ENCODE measurements at regions not wholly inside any gene's neighbourhood (a gene's known extent, or its start where the extent isn't known, plus 50 kb on each side); places are given as distances from the start of the nearest gene placed in this dataset.
A peak's percentile ranks its signal among the peaks of the same experiment; 100 is the strongest.

DNA sequence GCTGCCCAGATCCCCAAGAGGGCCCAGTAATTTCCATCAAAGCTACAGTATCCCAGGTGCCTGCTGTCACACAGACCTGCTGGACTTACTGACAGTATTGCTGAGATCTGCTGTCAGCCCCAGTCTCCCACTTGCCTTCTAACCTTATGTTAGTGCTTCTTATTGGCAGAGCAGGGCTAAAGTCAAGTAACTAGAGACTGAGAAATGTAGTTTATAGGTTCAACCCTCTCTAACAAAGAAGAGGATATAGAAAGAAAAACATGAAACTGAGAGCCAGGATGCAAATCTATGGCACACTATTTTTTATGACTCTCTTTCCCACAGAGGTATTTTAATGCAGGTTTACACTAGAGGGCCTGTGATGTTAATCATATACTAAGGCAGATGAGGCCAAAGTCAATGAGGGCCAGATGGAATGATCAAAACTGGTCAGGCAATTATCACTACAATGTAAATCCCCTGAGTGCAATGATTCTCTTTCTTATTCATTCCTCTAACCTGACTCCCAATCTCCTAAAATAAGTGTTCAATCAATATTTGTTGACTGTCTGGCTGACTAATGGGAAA is 781.9 kb downstream of the VRK1 start:
- no peak for DNase-seq (ENCODE audit: low read depth in 2 of 2)

DNA sequence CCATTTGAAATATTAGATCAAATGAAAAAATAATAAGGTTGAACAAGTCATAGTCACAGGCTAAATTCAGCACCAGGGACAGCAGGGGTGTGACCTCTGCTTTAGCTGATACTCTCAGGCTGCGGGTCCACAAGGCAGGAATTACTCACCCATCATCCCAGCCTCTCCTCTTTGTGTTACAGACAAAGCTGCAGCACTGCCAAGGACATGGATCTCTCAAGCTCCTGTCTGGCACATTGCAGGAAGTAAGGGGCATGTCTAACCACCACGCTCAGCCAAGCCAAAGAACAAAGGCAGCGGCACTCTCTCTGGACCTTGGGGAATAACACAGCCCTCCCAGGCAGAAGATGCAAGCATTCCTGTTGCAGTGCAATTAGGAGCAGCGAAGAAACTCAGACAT is 783.8 kb downstream of the VRK1 start:
- no peak for DNase-seq (ENCODE audit: low read depth in 2 of 2)

DNA sequence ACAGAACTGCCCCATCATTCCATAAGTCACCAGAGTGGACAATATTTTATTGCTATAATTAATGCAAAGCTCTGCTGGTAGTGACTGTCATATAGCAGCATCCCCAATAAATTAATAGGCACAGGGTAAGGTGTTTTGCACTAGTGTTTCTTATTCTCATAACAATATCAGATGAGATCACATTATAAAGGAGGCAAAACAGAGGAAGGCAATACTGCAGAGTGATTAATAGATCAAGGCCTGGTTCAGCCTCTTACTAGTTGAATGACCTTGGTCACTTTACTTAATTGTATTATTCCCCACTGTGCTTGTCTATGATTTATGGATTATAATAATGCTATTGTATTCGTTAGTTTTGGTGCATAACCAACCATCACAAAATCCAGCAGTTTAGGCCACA is 784.8 kb downstream of the VRK1 start:
- DNase-seq (ENCODE audit: low read depth in 2 of 2) = no peak

DNA sequence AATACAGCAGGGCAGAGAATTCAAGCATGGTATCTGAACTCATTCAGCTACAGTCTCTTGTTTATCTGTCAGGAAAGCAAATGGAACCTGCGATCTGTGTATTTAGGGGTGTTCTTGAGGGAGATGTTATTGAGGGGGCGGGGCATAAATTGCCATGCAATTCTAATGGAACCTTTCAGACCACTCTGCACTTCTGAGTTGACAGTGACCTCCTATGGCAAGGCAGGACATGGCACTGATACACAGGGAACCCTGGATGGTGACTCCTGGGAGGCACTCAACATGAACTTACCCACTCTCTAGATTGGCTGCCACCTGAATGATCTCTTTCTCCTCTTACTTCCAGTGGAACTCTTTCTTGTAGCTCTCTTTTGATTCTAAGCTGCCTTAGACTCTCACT is 787.3 kb downstream of the VRK1 start:
- DNase-seq (ENCODE audit: low read depth in 2 of 2) = no peak

DNA sequence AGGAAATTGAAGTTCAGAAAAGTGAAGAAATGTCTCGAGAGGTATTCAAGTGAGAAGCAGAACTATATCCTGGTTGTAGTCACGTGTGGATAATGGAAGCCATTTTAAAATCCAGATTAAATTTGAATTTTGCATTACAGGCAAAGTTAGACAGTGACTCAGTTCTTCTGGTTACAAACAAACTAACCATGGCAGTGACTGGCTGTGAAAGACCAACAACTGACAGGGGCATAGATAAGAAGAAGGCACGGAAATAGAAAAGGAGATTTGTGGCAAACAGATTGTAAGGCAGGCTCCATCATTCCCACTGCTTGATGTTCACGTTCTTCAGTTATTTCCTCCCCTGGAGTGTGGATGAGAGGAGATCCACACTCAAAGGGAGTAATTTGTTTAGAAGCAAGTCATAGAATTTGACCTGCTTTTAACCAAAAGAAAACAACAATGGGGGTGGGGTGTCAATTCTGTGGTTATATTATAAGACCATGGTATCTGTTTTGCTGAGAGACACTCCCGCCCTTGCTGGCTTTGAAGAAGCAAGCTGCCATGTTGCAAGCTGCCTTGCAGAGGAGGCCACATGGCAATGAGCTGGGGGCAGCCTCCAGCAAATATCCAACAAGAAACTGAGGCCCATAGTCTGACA is 795.3 kb downstream of the VRK1 start:
- no peak for DNase-seq (ENCODE audit: low read depth in 2 of 2)

DNA sequence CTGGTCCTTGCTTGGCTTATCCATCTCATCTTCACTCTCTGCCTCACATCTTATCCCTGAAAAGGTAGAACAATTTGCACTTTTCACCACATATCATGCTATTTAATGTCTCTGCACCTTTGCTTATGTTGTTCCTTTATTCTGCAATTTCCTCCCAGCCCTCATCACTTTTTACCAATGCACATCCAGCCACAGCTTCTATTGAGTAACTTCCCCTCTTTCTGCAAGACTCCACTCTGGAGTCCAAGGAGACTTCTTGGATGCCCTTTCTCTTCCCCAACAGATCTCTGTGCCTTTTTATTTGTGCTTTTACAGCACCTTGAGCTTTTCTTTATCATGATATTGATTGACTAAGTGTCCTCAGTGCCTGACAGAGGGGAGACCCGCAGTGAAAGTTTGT is 797.1 kb downstream of the VRK1 start:
- no peak for DNase-seq (ENCODE audit: low read depth in 2 of 2)

DNA sequence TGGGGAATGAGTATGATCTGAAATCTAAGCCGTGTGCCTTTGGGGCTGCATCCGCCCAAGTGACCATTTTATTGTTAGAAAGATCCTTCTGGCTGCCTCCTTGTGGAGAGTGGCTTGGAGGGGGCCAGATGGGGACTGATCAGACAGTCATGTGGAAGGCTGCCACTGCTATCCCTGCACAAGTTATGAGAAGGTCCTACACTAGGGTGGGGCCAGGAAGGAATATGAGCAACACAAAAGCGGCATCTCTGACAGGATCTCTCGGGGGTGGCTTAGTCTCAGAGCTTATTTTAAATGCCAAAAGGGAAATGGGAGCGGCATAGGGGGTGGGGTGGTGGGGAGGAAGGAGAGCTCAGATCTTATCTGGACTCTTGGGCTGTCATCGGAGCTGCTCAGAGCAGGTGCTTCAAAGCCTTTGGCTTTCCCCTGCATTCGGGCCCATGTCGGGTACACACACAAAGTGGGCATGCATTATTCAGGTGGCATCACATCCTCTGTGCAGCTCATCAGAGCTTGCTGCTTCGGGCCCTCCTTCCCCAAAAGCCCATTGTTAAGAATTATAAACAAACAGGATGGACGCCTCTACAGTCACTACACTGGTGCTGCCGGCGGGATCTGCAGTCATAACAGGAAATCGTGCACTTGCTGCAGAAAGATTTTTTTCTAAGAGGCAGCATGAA is 805.4 kb downstream of the VRK1 start:
- peak; percentile 21 to 25 for DNase-seq (ENCODE audit: low read depth in 2 of 2)

DNA sequence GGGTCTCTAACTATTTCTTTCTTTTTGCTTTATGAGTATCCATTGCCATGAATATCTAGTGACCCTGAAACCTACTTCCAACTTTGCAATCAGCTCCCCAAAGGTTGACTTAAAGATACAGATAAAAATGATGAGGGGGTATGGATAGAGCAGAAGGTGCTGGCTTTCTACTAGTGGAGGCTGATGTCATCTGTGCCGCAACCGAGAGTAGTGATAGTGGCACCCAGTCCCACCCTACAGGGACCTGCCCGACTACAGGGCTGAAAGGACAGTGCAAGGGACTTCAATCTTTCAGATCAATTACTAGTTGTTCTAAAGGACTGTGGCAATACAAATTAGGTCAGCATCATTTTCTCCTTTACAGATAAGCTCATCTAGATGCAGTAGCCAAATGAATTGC is 806.0 kb downstream of the VRK1 start:
- no peak for DNase-seq (ENCODE audit: low read depth in 2 of 2)

DNA sequence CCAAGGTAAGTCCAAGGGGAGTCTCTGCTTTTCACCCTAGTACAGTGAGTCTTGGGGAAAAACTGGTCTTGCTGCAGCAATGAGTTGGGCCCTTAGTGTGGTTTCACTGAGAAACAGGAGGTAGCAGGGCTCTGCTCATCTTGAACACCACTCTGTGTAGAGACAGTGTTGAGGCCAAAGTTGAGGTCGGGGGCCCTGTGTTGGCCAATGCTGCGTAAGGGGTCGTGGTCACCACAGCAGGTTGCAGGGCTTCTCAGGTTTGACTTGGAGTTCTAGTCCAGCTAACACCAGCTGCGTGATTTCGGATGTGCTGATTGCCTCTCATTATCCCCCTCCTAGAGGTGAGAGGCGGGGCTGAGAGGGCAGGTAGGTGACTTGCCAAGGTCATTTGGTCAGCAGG is 807.5 kb downstream of the VRK1 start:
- no peak for DNase-seq (ENCODE audit: low read depth in 2 of 2)

DNA sequence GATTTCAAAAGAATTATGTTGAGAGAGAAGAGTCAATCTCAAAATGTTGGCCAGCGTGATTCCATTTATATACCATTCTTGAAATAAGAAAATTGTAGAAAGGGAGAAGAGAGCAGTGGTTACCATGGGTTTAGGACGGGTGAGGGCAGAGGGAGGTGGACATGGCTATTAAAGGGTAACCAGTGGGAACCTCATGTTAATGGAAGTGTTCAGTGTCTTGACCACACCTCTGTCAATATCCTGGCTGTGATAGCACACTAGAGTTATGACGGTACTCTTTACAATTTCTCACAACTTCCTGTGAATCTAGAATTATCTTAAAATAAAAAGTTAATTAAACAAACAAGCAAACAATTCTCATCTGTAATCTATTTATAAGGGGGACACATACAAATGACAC is 821.2 kb downstream of the VRK1 start:
- DNase-seq (ENCODE audit: low read depth in 2 of 2) = no peak

DNA sequence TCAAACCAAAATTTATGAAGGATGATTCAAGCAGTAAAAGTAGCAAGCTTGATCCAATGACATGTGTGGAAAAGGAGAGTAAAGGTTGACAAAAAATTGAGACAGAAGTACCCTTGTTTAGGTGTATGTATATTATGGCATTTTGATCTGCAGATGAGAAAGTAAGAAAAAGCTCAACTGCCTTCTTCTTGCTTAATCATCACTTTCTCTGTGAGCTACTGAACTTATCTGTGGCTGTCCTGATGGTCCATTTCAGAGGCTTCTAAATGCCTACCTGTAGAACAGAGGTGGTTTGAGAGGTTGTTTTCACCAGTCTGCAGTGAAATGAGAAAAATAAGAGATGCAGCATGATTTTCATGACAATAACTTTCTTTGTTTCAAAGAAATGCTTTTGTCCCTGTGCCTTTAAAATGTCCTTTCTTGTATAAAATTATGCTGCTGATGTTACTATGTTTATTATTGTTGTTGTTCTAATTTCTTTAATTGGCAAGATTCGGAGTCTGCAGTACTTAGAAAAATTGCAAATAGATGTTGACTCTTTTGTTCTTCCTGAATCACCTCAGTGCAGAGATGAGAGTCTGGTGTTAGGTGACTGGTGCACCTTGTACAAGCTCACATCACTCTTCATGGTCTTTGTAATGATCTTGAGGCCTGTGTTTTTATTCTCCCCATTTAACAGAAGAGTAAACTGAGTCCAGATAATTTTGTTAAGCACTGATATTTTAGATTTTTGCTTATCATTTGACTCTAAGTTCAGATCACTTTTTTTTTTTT is 821.9 kb downstream of the VRK1 start:
- no peak for DNase-seq (ENCODE audit: low read depth in 2 of 2)

DNA sequence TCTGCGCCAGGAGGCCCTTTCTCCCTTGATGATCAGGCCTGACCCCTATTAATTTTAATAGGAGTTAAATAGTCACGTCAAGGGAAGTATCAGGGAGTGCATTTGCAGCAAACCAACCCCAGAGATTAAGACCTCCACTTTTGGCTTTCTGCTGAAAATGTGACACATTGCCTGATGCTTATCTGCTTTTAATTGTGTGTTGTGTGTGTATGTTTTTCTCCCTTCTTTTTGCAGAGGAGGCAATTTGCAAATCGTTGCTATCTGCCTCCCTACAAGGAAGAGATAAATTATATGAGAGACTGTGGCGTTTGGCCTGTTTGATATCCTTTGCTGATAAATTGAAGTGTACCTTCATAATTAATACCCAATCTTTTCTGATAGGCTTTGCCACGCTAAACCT is 822.9 kb downstream of the VRK1 start:
- DNase-seq (ENCODE audit: low read depth in 2 of 2) = no peak

DNA sequence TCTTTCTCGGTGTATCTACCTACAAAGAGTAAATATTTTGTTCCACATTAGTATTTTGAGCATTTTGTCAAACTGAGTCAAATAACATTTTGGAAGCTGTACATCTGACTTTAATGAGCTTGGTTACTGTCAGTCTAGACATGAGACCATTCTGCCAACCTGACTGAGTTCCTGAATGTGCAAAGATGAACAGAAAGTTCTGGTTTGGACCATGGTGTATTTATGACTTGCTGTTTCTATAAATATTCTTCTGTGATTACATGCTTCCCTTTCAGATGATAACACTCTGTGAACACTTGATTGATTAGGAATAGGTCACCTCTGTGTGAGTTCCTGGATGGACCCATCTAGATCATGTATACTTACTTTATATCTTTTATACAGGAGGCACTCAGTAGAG is 827.8 kb downstream of the VRK1 start:
- DNase-seq (ENCODE audit: low read depth in 2 of 2) = no peak

DNA sequence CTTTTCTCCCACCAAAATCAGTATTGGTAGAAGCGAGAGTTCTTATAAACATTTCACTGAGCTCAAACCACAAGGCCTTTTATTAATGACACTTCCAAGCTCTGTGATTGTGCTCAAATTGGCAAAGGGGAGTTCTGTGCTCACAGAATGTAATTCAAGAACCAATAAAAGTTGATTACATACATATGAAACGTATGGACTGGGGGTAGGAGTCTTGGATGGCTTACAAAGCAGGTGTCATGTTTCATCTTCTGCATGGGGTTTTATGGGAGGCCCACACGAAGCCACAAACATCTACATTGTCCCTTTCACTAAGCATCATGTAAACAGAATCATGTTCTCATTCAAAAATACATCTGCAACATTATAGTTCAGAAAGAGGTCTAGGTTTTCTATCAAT is 828.3 kb downstream of the VRK1 start:
- no peak for DNase-seq (ENCODE audit: low read depth in 2 of 2)

DNA sequence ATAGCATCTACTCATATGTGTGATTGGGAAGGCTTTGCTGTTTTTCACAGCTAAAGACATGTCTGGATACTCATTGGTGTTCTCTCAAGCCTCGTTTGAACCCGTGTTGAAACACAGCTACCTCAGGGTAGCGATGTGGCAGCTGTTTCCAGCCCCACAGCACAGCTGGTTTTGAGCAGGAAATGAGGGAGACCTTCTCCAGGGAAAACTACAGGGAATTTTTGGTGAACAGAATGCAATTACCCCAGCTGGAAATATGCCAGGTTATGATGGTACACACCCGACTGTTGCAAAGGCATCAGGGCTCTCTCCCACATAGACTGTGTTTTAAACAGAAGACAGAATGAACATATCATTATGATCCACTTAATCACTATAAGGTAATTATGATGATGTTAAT is 828.9 kb downstream of the VRK1 start:
- no peak for DNase-seq (ENCODE audit: low read depth in 2 of 2)

DNA sequence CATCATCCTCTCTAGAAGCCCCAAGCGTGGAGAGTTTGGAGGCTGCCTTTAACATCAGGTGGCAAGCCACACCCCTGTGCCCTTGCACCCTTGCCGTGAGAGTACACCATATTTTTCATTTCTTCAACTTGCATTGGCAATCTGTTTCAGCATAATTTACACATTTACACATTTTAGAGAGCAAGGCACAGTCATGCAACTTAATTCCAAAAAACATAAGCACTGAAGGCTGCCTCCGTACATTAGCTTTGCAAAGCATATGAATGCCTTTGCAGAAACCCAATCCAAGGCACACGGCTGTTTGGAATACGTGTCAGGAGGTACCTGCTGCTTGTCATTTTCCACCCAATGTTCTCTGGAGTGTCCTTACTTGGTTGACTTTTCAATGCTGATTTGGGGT is 833.1 kb downstream of the VRK1 start:
- DNase-seq (ENCODE audit: low read depth in 2 of 2) = no peak

DNA sequence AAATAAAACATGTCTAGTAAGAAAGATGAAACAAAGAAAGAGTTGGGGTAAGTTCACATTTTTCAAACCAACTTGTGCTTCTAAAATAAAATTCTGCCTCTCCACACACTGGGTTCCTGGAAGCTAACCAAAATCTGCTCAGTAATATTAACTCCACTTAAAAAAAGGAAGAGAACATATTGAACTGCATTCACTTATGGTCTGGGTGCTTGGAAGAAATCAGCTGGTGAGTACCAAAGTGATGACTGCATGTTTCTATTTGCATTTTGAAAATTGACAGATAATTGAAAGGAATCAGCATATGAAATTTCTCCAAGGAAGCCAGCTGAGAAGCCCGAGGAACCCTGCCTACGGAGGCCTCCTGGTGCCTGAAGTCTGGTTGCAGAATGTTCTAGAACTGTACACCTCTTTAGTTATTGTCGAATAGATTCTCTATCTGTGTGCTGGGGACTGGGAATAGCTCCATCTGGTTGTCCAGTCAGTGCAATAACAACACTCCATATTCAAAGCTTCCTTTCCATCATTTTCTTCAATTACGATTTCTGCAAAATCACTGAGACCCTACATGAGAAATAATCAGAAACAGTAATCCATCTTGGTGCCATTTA is 836.1 kb downstream of the VRK1 start:
- no peak for DNase-seq (ENCODE audit: low read depth in 2 of 2)

DNA sequence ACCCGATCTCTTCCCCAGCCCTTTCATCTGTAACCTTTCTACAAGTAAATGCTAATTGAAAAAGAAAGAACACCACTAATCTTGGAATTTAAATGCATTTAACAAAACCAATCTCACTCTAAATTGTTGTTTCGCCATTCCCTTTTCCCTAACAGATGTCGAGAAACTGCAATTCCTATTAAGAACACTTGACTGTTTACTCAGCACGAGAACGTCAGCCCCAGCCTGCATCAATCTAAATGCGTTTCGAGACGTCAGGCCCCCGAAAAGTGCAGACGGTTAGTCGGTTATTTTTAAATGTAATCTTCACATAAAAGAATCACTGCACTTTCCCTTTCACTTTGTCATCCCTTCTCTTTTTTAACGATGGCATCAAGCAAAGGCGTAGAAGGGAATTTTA is 837.6 kb downstream of the VRK1 start:
- DNase-seq (ENCODE audit: low read depth in 2 of 2) = peak in 1 of 2 donors; percentile 3

DNA sequence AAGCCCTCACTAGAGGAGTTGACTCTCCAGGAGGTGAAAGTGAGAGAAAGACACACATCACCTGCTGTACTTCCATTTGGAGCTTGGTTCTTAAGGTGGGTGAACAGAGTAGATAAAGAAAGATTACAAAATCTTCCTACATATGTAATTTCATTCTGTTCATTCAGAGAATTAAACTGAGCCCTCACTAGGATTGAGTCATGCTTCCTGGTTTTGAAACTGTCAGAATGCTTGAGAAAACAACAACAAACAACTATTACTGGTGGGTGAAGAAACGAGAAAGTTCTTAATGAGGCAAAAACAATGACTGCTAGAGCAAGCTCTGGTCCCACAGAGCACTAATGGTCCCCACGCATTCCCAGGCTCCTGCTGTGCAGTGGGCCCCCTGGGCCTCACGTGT is 841.7 kb downstream of the VRK1 start:
- DNase-seq (ENCODE audit: low read depth in 2 of 2) = no peak

DNA sequence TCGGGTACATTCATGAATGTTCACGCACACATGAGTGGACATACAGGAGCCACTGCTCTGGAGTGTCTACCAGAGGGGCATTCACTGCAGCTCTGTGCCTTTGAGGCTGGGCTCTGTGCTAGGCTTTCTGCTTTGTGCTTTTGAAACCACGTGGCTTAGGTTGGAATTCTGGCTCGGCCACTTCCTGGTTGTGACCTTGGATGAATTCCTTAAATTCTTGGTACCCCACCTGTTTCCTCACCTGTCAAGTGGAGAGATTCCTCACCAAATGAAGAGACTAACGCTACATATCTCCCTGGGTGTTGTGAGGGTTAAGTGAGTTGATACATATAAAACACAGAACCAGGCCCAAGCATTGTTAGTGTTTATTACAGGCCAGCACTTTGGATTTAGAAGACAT is 842.8 kb downstream of the VRK1 start:
- DNase-seq (ENCODE audit: low read depth in 2 of 2) = no peak

DNA sequence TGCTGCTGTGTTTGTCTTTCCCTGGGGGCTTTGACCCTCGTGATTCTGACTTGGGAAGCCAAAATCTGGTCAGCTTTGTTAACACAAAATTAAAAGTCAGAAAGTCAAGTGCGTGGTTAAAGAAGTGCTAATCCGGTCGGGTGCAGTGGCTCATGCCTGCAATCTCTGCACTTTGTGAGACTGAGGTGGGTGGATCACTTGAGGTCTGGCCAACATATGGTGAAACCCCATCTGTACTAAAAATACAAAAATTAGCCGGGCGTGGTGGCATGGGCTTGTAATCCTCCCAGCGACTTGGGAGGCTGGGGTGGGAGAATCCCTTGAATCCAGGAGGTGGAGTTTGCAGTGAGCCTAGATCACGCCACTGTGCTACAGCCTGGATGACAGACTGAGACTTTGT is 844.6 kb downstream of the VRK1 start:
- no peak for DNase-seq (ENCODE audit: low read depth in 2 of 2)

DNA sequence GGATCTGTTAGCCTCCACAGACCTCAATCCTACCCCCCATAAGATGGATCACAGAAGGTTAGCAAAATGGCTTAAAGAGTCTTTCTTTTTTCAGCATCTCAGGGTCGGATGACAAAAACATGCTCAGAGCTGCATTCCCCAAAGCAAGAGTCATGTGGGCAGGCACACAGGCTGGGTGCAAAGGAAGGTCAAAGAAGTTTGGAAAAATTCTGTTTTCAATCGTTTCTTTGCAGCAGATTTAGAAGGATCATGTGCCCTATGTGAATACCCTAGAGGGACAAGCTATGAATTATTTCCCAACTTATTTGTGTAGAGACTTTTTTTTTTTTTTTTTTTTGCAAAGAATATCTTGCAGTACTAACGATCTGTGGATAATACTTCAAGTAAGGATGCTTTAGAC is 845.4 kb downstream of the VRK1 start:
- DNase-seq (ENCODE audit: low read depth in 2 of 2) = no peak
